Heart right ventricle (tissue), 16 donors: ENCODE measurements at regions not wholly inside any gene's neighbourhood (a gene's known extent, or its start where the extent isn't known, plus 50 kb on each side); places are given as distances from the start of the nearest gene placed in this dataset.

ENCODE experiments used
- ATAC-seq, 8 donors: fragments of 200-7000 bp; cut with Tn5 transposase; one replicate each; pipeline ENCODE4 v1.9.1; 2020; ENCODE audit warnings: mild to moderate bottlenecking in 8 of 8, moderate library complexity in 8 of 8, moderate number of reproducible peaks in 1 of 8
- DNase-seq, 2 donors: peaks; one replicate each; pipeline ENCODE4 v3.0.0-alpha.2; 2020
- H3K27ac ChIP-seq, 10 donors: fragments of 200-600 bp; sonication (generic) in 2 of 10; one replicate each; pipeline versions ENCODE4 v1.5.0 to v1.8.0; 2020 to 2022; ENCODE audit warnings: mild to moderate bottlenecking in 3 of 10
- H3K27me3 ChIP-seq, 7 donors: fragments of 200-600 bp; one replicate each; pipeline ENCODE4 v1.8.0; 2021 to 2022; ENCODE audit warnings: mild to moderate bottlenecking in 2 of 7
- H3K36me3 ChIP-seq, 9 donors: fragments of 200-600 bp; sonication (generic) in 1 of 9; one replicate each; pipeline versions ENCODE4 v1.5.0 to v1.8.0; 2020 to 2022; ENCODE audit warnings: mild to moderate bottlenecking in 2 of 9
- H3K4me1 ChIP-seq, 9 donors: fragments of 200-600 bp; sonication (generic) in 1 of 9; one replicate each; pipeline versions ENCODE4 v1.5.0 to v1.8.0; 2020 to 2022; ENCODE audit warnings: mild to moderate bottlenecking in 4 of 9
- H3K4me3 ChIP-seq, 10 donors: fragments of 200-600 bp; sonication (generic) in 2 of 10; one replicate each; pipeline versions ENCODE4 v1.5.0 to v1.8.0; 2020 to 2022; ENCODE audit warnings: mild to moderate bottlenecking in 7 of 10, moderate library complexity in 2 of 10
- H3K9me3 ChIP-seq, 11 donors: fragments of 200-600 bp in 10 of 11; sonication (generic) in 2 of 11; one replicate each; pipeline versions ENCODE4 v1.5.0 to v1.8.0; 2013 to 2022; ENCODE audit warnings: mild to moderate bottlenecking in 2 of 11, control low read depth in 1 of 11, moderate library complexity in 1 of 11
- WGBS, 2 donors: extraction: QIAGEN DNeasy Blood & Tissue Kit; methylation state at CpG; one replicate each; pipeline ENCODE4 v1.1.7; 2013; ENCODE audit warnings: inconsistent platforms in 1 of 2; 5-methylcytosine and 5-hydroxymethylcytosine counted together
- intact Hi-C, 10 donors: fragments of 100-400 bp; cut with DNase I; formaldehyde crosslinking; loops; one replicate each; pipeline versions ENCODE4 v1.11.1 to v1.14.2; 2022
- TF ChIP-seq, protein P1 (sequence below), 9 donors: fragments of 200-600 bp; sonication (generic) in 2 of 9; IDR thresholded peaks; one replicate each; pipeline versions ENCODE4 v1.5.0 to v1.8.0; 2021 to 2022; ENCODE audit warnings: antibody characterized with exemption in 9 of 9, mild to moderate bottlenecking in 5 of 9, moderate library complexity in 1 of 9
- donor health status: Arrhythmogenic right ventricular cardiomyopathy.
- donor health status: ischemic (EF 13 %, LVEDD 7.1; RV severe dilation, severe dysfunction).
- donor health status: healthy with polysubstance abuse.
- donor health status: DM: no; HTN: yes; CAD: no.
- donor health status: DM: no; HTN: no; CAD: no.
- donor health status: ischemic (EF 25% LVEDD 6.9; RV normal size, moderate dysfunction).
- donor health status: ischemic (EF 25% LVEDD 5.7; RV mildly dilated, moderate dysfunction).
- donor health status: healthy.
- donor health status: DM: yes; HTN: yes; CAD: no.
- donor health status: Ischemic cardiomyopathy.
- donor health status: ischemic (EF 35%, LVEDD 5.7; RV mildly dilated, moderate dysfunction).
- donor health status: nonischemic (EF 11% LVEDD 7.7; RV severe dilation, severe dysfunction).
- donor health status: DM: yes; HTN: yes; CAD: no.
- donor health status: PGD.
- donor health status: ischemic (EF 29% LVEDD 5.4; RV normal size, mild dysfunction).
- donor health status: nonischemic (EF 23%, LVEDD 6.1; RV moderate dilation, normal function).

DNA sequence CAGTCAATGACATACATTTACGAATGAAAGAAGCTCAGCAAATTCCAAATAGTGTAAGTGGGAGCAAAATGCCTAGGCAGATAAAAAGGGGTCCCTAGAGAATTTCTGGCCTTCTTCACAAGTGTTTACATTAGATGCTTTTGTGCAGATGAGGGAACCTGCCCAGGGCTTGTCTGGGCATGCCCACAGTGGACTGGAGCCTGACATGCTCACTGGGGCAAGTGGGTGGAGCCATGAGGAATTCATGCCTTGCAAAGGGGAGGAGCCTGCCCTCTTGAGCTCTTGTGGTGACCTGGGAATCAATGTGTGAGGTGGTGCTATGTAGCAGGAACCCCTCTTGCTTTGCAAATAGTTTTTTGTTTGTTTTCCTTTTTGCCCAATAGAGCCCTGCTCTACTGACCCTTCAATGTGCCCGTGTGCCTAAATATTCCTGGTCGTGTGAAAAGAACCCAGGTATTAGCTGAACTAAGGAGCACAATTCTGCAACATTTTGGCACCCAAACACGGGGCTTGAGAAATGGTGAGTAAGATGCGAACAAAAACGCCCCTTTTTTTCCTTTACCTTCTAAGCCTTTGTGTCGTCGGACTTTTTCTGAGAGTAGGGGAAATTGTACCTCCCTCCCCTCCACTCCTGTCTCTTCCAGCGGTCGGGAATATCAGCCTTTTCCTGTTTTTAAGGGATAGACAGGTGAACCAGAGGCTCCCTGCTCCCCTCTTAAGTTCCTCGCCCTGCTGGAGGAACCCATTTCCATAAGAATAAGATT lies 433.8 kb upstream of the CDH9 start:
- no peaks in the 10 kb centered on the region for H3K27me3 ChIP-seq
- ATAC-seq (no peak), DNase-seq (no peak)
- TF ChIP-seq, protein P1, sequence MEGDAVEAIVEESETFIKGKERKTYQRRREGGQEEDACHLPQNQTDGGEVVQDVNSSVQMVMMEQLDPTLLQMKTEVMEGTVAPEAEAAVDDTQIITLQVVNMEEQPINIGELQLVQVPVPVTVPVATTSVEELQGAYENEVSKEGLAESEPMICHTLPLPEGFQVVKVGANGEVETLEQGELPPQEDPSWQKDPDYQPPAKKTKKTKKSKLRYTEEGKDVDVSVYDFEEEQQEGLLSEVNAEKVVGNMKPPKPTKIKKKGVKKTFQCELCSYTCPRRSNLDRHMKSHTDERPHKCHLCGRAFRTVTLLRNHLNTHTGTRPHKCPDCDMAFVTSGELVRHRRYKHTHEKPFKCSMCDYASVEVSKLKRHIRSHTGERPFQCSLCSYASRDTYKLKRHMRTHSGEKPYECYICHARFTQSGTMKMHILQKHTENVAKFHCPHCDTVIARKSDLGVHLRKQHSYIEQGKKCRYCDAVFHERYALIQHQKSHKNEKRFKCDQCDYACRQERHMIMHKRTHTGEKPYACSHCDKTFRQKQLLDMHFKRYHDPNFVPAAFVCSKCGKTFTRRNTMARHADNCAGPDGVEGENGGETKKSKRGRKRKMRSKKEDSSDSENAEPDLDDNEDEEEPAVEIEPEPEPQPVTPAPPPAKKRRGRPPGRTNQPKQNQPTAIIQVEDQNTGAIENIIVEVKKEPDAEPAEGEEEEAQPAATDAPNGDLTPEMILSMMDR (IDR thresholded peaks at IDR 0.05), result no peak
- intact Hi-C loops, result no loop called here
- H3K4me3 ChIP-seq, result peak overlapping the region in 1 of 10 donors; percentile 13
- 80 to 82% methylated on average over 11 of the region's 11 CpGs for WGBS, 2 donors
- no peak overlapping the region for H3K27ac ChIP-seq
- H3K9me3 ChIP-seq, result peaks cover 0 to 57% (median 8%) of the 10 kb centered on the region in 11 donors
- no peaks in the 10 kb centered on the region for H3K36me3 ChIP-seq
- H3K4me1 ChIP-seq, result no peaks in the 10 kb centered on the region

GRCh38 chr5:27466959-27467358 lies 428.6 kb upstream of the CDH9 start:
- Histone ChIP-seq H3K9me3 (peaks cover 0 to 25% (median 0%) of the 10 kb centered on the region in 11 donors), H3K27ac (no peak overlapping the region), H3K4me1 (no peaks in the 10 kb centered on the region), H3K36me3 (no peaks in the 10 kb centered on the region), H3K27me3 (no peaks in the 10 kb centered on the region), H3K4me3 (no peak overlapping the region)
- no peak for ATAC-seq
- DNase-seq, result no peak
- intact Hi-C loops, result no loop called here
- WGBS, 2 donors, result 57 to 67% methylated on average over 1 of the region's 1 CpG
- TF ChIP-seq, protein P1 (IDR thresholded peaks at IDR 0.05), result no peak

GRCh38 chr5:27465140-27465539 lies 426.8 kb upstream of the CDH9 start:
- intact Hi-C loops, result no loop called here
- TF ChIP-seq, protein P1 (IDR thresholded peaks at IDR 0.05), result no peak
- Histone ChIP-seq H3K4me1 (no peaks in the 10 kb centered on the region), H3K36me3 (no peaks in the 10 kb centered on the region), H3K27me3 (no peaks in the 10 kb centered on the region), H3K9me3 (peaks cover 0 to 18% (median 0%) of the 10 kb centered on the region in 11 donors), H3K4me3 (no peak overlapping the region), H3K27ac (no peak overlapping the region)
- no peak for DNase-seq
- 68 to 72% methylated on average over 5 of the region's 5 CpGs for WGBS, 2 donors
- no peak for ATAC-seq

DNA sequence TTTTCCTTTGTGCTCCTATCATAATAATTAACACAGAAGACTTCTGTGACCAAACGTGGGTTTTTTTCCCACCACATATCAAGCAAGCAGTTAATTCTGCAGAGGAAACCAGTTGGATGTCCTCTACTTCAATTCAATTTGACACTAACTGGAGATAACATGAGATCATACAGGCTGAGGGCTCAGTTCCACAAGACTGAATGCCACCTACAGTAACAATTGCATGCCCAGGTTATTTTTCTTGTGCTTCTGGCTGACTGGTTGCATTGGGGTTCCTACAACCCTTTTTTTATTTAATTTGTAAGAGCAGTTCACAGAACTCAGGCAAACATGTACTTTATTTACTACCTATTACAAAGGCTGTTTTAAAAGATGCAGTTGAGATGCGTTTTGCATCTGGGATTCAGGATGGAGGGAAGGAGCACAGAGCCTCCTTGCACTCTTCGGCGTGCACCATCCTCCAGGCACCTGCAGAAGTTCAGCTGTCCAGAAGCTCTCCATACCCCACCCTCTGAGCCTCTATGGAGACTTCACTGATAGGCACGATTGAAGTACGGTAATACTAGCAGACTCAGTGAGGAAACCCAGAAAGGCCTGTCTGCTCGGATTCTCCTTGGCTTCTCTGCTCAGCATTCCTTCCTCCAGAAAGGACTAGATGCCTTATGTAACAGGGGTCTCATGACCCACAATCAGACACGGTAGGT lies 425.2 kb upstream of the CDH9 start:
- DNase-seq, result no peak
- peaks cover 0 to 18% (median 0%) of the 10 kb centered on the region in 11 donors for H3K9me3 ChIP-seq
- no peak for ATAC-seq
- H3K27ac ChIP-seq, result no peak overlapping the region
- no peaks in the 10 kb centered on the region for H3K27me3 ChIP-seq
- intact Hi-C loops, result no loop called here
- H3K4me3 ChIP-seq, result no peak overlapping the region
- no peaks in the 10 kb centered on the region for H3K4me1 ChIP-seq
- WGBS, 2 donors, result 73 to 80% methylated on average over 8 of the region's 8 CpGs
- TF ChIP-seq, protein P1 (IDR thresholded peaks at IDR 0.05), result no peak
- no peaks in the 10 kb centered on the region for H3K36me3 ChIP-seq
